Spleen (tissue), 11 donors: ENCODE measurements at regions not wholly inside any gene's neighbourhood (a gene's known extent, or its start where the extent isn't known, plus 50 kb on each side); places are given as distances from the start of the nearest gene placed in this dataset.
A peak's percentile ranks its signal among the peaks of the same experiment; 100 is the strongest.

Source experiments
- DNase-seq: peaks from one replicate; pipeline ENCODE4 v3.0.0-alpha.2; 2020
- H3K27ac ChIP-seq, 8 donors: fragments of 200-600 bp; sonication (generic) in 7 of 8; 1 replicate in 4 of 8; 2 replicates in 4 of 8; pipeline versions ENCODE4 v1.5.0 to v1.8.0; 2016 to 2021; ENCODE audit warnings: inconsistent platforms in 4 of 8, mild to moderate bottlenecking in 4 of 8, moderate library complexity in 1 of 8
- H3K27me3 ChIP-seq, 7 donors: fragments of 200-600 bp; sonication (generic) in 6 of 7; replicated peaks in 1 of 7; 1 replicate in 4 of 7; 2 replicates in 3 of 7; pipeline versions ENCODE4 v1.5.0 to v1.8.0; 2016 to 2021; ENCODE audit warnings: inconsistent platforms in 3 of 7, mild to moderate bottlenecking in 1 of 7
- H3K36me3 ChIP-seq, 6 donors: fragments of 200-600 bp; sonication (generic) in 5 of 6; 1 replicate in 4 of 6; 2 replicates in 2 of 6; pipeline versions ENCODE4 v1.5.0 to v1.8.0; 2016 to 2021; ENCODE audit warnings: inconsistent platforms in 2 of 6
- H3K4me1 ChIP-seq, 6 donors: fragments of 200-600 bp; sonication (generic) in 5 of 6; 1 replicate in 3 of 6; 2 replicates in 3 of 6; pipeline versions ENCODE4 v1.5.0 to v1.8.0; 2016 to 2021; ENCODE audit warnings: inconsistent platforms in 3 of 6
- H3K4me3 ChIP-seq, 8 donors: fragments of 200-600 bp; sonication (generic) in 7 of 8; 1 replicate in 4 of 8; 2 replicates in 4 of 8; pipeline versions ENCODE4 v1.5.0 to v1.8.0; 2016 to 2021; ENCODE audit warnings: inconsistent platforms in 4 of 8, mild to moderate bottlenecking in 4 of 8, moderate library complexity in 2 of 8
- H3K9me3 ChIP-seq, 8 donors: fragments of 200-600 bp; sonication (generic) in 7 of 8; 1 replicate in 4 of 8; 2 replicates in 4 of 8; pipeline versions ENCODE4 v1.5.0 to v1.8.0; 2016 to 2021; ENCODE audit warnings: inconsistent platforms in 4 of 8
- POLR2A ChIP-seq, 3 donors: fragments of 450-650 bp; IDR thresholded peaks; one replicate each; pipeline ENCODE4 v1.5.1; 2017; ENCODE audit warnings: antibody characterized with exemption in 3 of 3, mild to moderate bottlenecking in 1 of 3
- POLR2AphosphoS5 ChIP-seq, 3 donors: sonication (generic); formaldehyde crosslinking; IDR thresholded peaks; one replicate each; pipeline ENCODE4 v1.5.1; 2017; ENCODE audit warnings: antibody characterized with exemption in 3 of 3
- WGBS, 5 donors: extraction: QIAGEN DNeasy Blood & Tissue Kit in 3 of 5; methylation state at CpG; one replicate each; pipeline versions ENCODE4 v1.1.5 to v1.1.7; 2013 to 2018; 5-methylcytosine and 5-hydroxymethylcytosine counted together
- intact Hi-C: fragments of 100-400 bp; cut with DNase I; formaldehyde crosslinking; loops from one replicate; pipeline ENCODE4 v1.15.0; 2023; ENCODE audit warnings: low total_unique reads
- TF ChIP-seq, protein P1 (sequence below), 11 experiments: fragments of 200-600 bp in 7 of 11; fragments of 450-650 bp in 4 of 11; sonication (generic) in 4 of 11; IDR thresholded peaks in 8 of 11; conservative IDR thresholded peaks in 3 of 11; 1 replicate in 7 of 11; 2 replicates in 4 of 11; pipeline versions ENCODE4 v1.4.0 to v1.8.0; 2016 to 2021; ENCODE audit warnings: antibody characterized with exemption in 11 of 11, inconsistent platforms in 4 of 11, mild to moderate bottlenecking in 1 of 11
- donor health status: healthy with polysubstance abuse.
- donor health status: DM: no; HTN: no; CAD: no; lungs with moderate emphysema.
- donor health status: DM: no; HTN: no; CAD: no.
- donor health status: Bipolar disorder and iron deficiency.
- donor health status: healthy.
- donor health status: DM: no; HTN: no; CAD: no.
- donor health status: DM: yes; HTN: yes; CAD: no.

DNA sequence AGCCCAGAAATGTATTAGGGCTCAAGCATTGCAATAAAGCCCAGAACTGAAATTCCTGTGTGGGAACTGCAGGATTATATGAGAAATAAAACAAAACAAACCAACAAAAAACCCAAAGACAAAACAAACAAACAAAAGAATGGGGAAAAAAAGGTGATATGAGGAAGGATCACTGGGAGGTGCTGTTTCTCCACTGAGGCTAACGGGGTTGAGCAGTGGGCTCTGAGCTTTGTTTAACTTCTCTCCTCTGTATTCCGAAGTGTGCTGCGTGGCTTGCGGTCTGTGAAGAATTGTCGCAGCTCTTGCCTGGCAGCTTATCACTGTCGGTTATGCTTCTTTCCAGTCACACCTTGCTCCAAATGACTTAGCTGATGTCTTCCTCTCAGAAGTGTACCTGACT is 106.3 kb downstream of the TENT4A start:
- no peak for DNase-seq
- no peak overlapping the region for H3K27ac ChIP-seq
- no peaks in the 10 kb centered on the region for H3K4me1 ChIP-seq
- TF ChIP-seq, protein P1, sequence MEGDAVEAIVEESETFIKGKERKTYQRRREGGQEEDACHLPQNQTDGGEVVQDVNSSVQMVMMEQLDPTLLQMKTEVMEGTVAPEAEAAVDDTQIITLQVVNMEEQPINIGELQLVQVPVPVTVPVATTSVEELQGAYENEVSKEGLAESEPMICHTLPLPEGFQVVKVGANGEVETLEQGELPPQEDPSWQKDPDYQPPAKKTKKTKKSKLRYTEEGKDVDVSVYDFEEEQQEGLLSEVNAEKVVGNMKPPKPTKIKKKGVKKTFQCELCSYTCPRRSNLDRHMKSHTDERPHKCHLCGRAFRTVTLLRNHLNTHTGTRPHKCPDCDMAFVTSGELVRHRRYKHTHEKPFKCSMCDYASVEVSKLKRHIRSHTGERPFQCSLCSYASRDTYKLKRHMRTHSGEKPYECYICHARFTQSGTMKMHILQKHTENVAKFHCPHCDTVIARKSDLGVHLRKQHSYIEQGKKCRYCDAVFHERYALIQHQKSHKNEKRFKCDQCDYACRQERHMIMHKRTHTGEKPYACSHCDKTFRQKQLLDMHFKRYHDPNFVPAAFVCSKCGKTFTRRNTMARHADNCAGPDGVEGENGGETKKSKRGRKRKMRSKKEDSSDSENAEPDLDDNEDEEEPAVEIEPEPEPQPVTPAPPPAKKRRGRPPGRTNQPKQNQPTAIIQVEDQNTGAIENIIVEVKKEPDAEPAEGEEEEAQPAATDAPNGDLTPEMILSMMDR (IDR thresholded peaks at IDR 0.05 in 8 of 11, conservative IDR thresholded peaks at IDR 0.05 in 3 of 11), result no peak
- no peak for TF ChIP-seq POLR2A (IDR thresholded peaks at IDR 0.05)
- no peak for TF ChIP-seq POLR2AphosphoS5 (IDR thresholded peaks at IDR 0.05)
- H3K4me3 ChIP-seq, result no peak overlapping the region
- H3K36me3 ChIP-seq, result no peaks in the 10 kb centered on the region
- H3K27me3 ChIP-seq, result peaks cover 0 to 22% (median 0%) of the 10 kb centered on the region in 7 donors
- H3K9me3 ChIP-seq, result peaks cover 0 to 32% (median 24%) of the 10 kb centered on the region in 8 donors
- WGBS, 5 donors, result 63 to 71% (median 70%) methylated on average over 6 of the region's 6 CpGs
- intact Hi-C loops, result no loop called here

DNA sequence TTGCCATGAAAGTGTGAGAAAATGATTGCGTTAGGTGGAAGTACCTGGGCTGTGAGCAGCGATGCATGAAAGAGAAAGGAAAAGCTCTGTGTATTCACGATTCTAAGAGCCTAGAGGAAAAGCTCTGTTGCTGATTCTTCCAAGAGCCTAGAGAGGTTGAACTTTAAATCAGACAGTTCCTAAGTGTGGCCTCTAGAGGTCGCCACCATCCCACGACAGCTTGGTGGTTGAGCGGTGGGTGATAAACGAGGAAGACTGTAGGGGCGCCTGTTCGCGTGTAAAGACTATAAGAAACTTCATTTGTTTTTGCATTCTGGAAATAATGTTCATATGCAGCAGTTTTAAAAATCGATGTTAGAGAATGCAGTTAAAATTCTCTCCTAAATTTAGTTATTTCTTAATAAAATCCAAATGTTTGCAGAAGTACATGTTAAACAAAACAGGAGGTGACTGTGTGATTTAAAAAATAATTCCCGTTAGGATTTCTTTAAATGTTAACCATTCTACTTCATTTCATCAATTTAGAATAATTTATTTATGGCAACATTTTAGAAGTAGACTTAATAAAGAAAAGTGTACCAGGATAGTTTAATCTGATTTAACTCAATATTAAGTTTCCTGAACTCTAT is 107.7 kb downstream of the TENT4A start:
- Histone ChIP-seq H3K9me3 (peaks cover 0 to 32% (median 24%) of the 10 kb centered on the region in 8 donors), H3K4me3 (no peak overlapping the region), H3K27ac (no peak overlapping the region), H3K27me3 (peaks cover 0 to 22% (median 0%) of the 10 kb centered on the region in 7 donors), H3K36me3 (no peaks in the 10 kb centered on the region), H3K4me1 (no peaks in the 10 kb centered on the region)
- no peak for TF ChIP-seq POLR2A (IDR thresholded peaks at IDR 0.05)
- TF ChIP-seq POLR2AphosphoS5 (IDR thresholded peaks at IDR 0.05), result no peak
- TF ChIP-seq, protein P1 (IDR thresholded peaks at IDR 0.05 in 8 of 11, conservative IDR thresholded peaks at IDR 0.05 in 3 of 11), result peak in 6 of 11 experiments; percentile 26 to 52 (median 44)
- intact Hi-C loops, result no loop called here
- DNase-seq, result no peak
- 27 to 34% (median 29%) methylated on average over 12 of the region's 12 CpGs for WGBS, 5 donors

DNA sequence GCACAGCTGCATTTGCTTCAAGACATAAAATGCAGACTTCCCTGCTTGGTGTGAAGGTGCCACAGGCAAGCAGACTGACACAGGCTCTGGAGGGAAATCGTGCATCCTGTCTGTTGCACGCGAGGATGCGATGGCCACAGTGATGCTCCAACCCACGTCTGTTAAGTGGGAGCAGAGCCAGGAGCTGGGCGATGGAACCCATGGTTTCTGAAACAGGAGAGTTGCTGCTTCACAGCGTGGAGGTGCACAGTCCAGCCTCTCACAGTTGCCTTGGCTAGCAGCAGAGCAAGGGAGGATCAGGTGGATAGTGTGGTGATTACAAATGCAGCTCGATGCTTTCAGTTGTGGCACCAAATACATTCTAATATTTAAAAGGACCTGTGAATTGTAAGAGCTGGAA is 108.8 kb downstream of the TENT4A start:
- 83 to 92% (median 90%) methylated on average over 8 of the region's 8 CpGs for WGBS, 5 donors
- H3K36me3 ChIP-seq, result no peaks in the 10 kb centered on the region
- intact Hi-C loops, result no loop called here

More for the DNA sequence above, 108.8 kb downstream of the TENT4A start:
- Histone ChIP-seq H3K4me3 (no peak overlapping the region), H3K27me3 (peaks cover 0 to 22% (median 0%) of the 10 kb centered on the region in 7 donors), H3K27ac (no peak overlapping the region), H3K9me3 (peaks cover 0 to 32% (median 24%) of the 10 kb centered on the region in 8 donors), H3K4me1 (no peaks in the 10 kb centered on the region)
- no peak for DNase-seq
- TF ChIP-seq POLR2A (IDR thresholded peaks at IDR 0.05) (no peak), POLR2AphosphoS5 (IDR thresholded peaks at IDR 0.05) (no peak)
- TF ChIP-seq, protein P1 (IDR thresholded peaks at IDR 0.05 in 8 of 11, conservative IDR thresholded peaks at IDR 0.05 in 3 of 11), result no peak
